Brain microvascular endothelial cell (primary cell): ENCODE measurements at regions not wholly inside any gene's neighbourhood (a gene's known extent, or its start where the extent isn't known, plus 50 kb on each side); places are given as distances from the start of the nearest gene placed in this dataset.

Experiments
- DNase-seq: peaks from one replicate; pipeline ENCODE4 v3.0.0-alpha.2; 2020
- H3K27ac ChIP-seq: fragments of 250-450 bp; sonication (Bioruptor Pico); 2 replicates; pipeline ENCODE4 v1.5.1; 2020; ENCODE audit warnings: mild to moderate bottlenecking, moderate library complexity
- H3K27me3 ChIP-seq: fragments of 250-450 bp; sonication (Bioruptor Pico); replicated peaks from 2 replicates; pipeline ENCODE4 v1.5.1; 2020; ENCODE audit warnings: mild to moderate bottlenecking
- H3K36me3 ChIP-seq: fragments of 250-450 bp; sonication (Bioruptor Pico); replicated peaks from 2 replicates; pipeline ENCODE4 v1.5.1; 2020; ENCODE audit warnings: mild to moderate bottlenecking
- H3K4me3 ChIP-seq: 2 replicates; pipeline ENCODE4 v1.5.1; 2011; ENCODE audit warnings: low read depth, mild to moderate bottlenecking, control low read depth, low read length, moderate library complexity
- CTCF ChIP-seq: IDR thresholded peaks from 2 replicates; pipeline ENCODE4 v1.5.1; 2011; ENCODE audit warnings: low read depth, mild to moderate bottlenecking, moderate library complexity, low read length, control low read depth, inconsistent platforms; ENCODE audit errors: missing control alignments
- in situ Hi-C: cut with HindIII; loops from 2 replicates; pipeline ENCODE4 v1.10.0; 2017; ENCODE audit warnings: low sequenced_read_pairs, low pct_ligation_motif_present

- H3K27ac ChIP-seq: no peak overlapping the region
- no peak for TF ChIP-seq CTCF
- H3K36me3 ChIP-seq: no peaks in the 10 kb centered on the region
- H3K4me3 ChIP-seq: no peak overlapping the region
- no peak for DNase-seq
- in situ Hi-C loops: no loop called here
- H3K27me3 ChIP-seq: no peaks in the 10 kb centered on the region
Observed at GRCh38 chr16:77057161-77057774, 133.7 kb upstream of the MON1B start.

GRCh38 chr16:77059446-77059845 lies 131.5 kb upstream of the MON1B start:
- in situ Hi-C loops: no loop called here
- Histone ChIP-seq H3K27me3 (no peaks in the 10 kb centered on the region), H3K27ac (no peak overlapping the region), H3K36me3 (no peaks in the 10 kb centered on the region), H3K4me3 (no peak overlapping the region)
- DNase-seq: no peak
- TF ChIP-seq CTCF: no peak

DNA sequence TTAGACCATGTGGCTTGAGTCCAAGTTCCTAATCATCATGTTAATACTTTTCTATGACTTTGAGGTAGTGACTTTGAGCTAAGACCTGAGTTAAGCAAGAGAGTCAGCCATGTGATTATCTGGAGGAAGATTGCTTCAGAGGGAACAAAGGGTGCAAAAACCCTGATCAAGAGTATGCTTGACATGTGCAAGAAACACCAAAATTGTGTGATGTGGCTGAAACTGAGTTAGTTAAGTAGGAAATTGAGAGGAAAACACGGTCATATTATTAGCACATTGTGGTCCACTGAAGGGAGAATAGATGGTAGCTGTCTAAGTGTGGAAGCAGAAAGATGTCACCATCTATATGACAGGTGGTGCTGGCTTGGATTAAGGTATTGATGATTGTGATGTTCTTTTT lies 130.4 kb upstream of the MON1B start:
- Histone ChIP-seq H3K27ac (no peak overlapping the region), H3K36me3 (no peaks in the 10 kb centered on the region), H3K4me3 (no peak overlapping the region), H3K27me3 (no peaks in the 10 kb centered on the region)
- no peak for DNase-seq
- no peak for TF ChIP-seq CTCF
- in situ Hi-C loops: no loop called here

DNA sequence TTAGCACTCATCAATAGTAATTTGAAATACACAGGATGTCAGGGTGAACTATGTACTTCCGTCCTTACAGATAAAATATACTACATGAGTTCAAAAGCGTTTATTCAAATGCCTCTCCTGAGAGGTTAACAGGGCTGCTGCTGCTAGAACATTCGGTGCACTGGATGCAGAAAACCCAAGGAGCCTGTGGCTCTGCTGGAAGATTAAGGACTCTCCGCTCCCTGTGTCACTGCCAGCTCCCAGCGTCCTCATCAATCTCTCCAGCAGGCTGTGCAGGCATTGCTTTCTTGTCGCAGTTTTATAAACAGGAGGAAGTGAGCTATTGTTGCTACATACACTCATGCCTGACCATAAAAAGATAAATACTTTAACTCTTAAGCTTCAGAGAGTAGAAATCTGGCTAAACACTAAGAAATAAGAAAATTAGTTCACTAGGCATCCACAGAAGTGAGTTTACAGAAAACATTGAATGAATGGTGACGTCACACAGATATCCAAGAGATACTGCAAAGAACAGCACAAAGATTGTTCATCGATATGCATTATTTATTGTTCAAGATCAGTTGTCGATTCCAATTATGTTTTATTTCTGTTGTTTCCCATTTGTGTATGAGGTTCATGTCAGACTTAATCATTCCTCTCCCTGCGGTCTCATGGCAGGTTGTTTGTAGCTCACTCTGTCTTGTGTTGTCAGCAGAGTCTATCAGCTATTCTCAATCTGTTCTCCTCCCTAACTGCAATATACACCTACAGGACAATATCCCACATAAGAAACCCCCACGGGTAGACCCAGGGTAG lies 127.9 kb upstream of the MON1B start:
- Histone ChIP-seq H3K27ac (no peak overlapping the region), H3K27me3 (no peaks in the 10 kb centered on the region), H3K36me3 (no peaks in the 10 kb centered on the region), H3K4me3 (no peak overlapping the region)
- in situ Hi-C loops: no loop called here
- no peak for TF ChIP-seq CTCF
- DNase-seq: no peak

GRCh38 chr16:77063676-77064016 lies 127.3 kb upstream of the MON1B start:
- H3K4me3 ChIP-seq: no peak overlapping the region
- no peaks in the 10 kb centered on the region for H3K36me3 ChIP-seq
- in situ Hi-C loops: no loop called here
- H3K27ac ChIP-seq: no peak overlapping the region
- H3K27me3 ChIP-seq: no peaks in the 10 kb centered on the region
- DNase-seq: no peak
- no peak for TF ChIP-seq CTCF
